ENCODE measurements at regions not wholly inside any gene's neighbourhood (a gene's known extent, or its start where the extent isn't known, plus 50 kb on each side); places are given as distances from the start of the nearest gene placed in this dataset.

DNA sequence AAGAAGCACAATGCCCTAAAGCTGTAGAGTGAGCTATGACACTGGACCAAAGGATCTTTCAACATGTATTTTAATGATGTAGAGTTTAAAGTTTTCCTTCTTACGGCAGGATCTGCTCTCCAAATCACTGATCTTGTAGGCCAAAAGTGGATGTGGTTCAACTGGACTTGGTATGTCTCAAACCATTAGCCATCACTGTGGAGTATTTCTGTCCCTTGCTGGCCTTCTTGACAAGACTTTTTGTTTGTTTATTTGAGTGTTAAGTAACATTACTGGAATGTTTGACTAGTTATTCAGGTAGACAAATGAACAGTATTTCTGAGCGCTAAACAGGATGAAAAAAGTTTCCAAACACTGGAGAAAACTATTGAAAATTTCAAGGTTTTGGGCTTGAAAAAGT is 472.7 kb upstream of the CFAP20DC start:
- H3K36me3 ChIP-seq (ENCODE audit: control insufficient read depth, insufficient read depth, low read length): no peaks in the 10 kb centered on the region
- H3K27ac ChIP-seq (ENCODE audit: low read length): no peak overlapping the region
- no peak for DNase-seq
- H3K27me3 ChIP-seq (ENCODE audit: control insufficient read depth, insufficient read depth, low read length): no peaks in the 10 kb centered on the region
- no peaks in the 10 kb centered on the region for H3K4me1 ChIP-seq (ENCODE audit: control insufficient read depth, insufficient read depth, low read length)
- no peak overlapping the region for H3K4me3 ChIP-seq (ENCODE audit: low read length)
- no peaks in the 10 kb centered on the region for H3K9me3 ChIP-seq (ENCODE audit: control insufficient read depth, low read depth, low read length)
- WGBS (ENCODE audit: insufficient coverage, low lambda C conversion rate): 100% methylated on average over 1 of the region's 2 CpGs

DNA sequence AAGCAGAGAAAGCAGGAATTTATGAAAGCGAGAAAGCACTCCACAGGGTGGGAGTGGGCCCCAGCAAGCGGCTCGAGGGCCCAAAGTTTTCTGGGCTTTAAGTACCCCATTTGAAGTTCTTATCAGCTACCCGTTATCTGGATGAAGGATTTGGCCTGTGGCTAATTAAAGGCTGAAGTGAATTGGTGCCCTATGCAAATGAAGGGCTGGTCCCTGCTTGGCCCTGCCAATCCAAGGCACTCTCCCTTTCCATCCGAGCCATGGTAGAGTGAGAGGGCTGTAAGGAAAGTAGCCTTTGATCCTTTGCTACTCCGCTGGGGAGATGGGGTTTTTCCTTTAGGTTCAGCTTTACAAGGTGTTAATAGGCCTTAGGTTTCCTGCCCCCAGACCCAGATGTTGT is 469.3 kb upstream of the CFAP20DC start:
- Histone ChIP-seq H3K4me1 (ENCODE audit: control insufficient read depth, insufficient read depth, low read length) (no peaks in the 10 kb centered on the region), H3K27me3 (ENCODE audit: control insufficient read depth, insufficient read depth, low read length) (no peaks in the 10 kb centered on the region), H3K4me3 (ENCODE audit: low read length) (no peak overlapping the region), H3K36me3 (ENCODE audit: control insufficient read depth, insufficient read depth, low read length) (no peaks in the 10 kb centered on the region), H3K27ac (ENCODE audit: low read length) (no peak overlapping the region), H3K9me3 (ENCODE audit: control insufficient read depth, low read depth, low read length) (no peaks in the 10 kb centered on the region)
- DNase-seq: no peak
- WGBS (ENCODE audit: insufficient coverage, low lambda C conversion rate): 83% methylated on average over 3 of the region's 6 CpGs

- no peaks in the 10 kb centered on the region for H3K27me3 ChIP-seq (ENCODE audit: control insufficient read depth, insufficient read depth, low read length)
- no peaks in the 10 kb centered on the region for H3K4me1 ChIP-seq (ENCODE audit: control insufficient read depth, insufficient read depth, low read length)
- DNase-seq: no peak
- H3K36me3 ChIP-seq (ENCODE audit: control insufficient read depth, insufficient read depth, low read length): no peaks in the 10 kb centered on the region
- H3K4me3 ChIP-seq (ENCODE audit: low read length): no peak overlapping the region
- 27% methylated on average over 2 of the region's 14 CpGs for WGBS (ENCODE audit: insufficient coverage, low lambda C conversion rate)
- H3K27ac ChIP-seq (ENCODE audit: low read length): no peak overlapping the region
- H3K9me3 ChIP-seq (ENCODE audit: control insufficient read depth, low read depth, low read length): no peaks in the 10 kb centered on the region
Observed at GRCh38 chr3:59518283-59519055, 468.6 kb upstream of the CFAP20DC start.

GRCh38 chr3:59517388-59517787 is 467.6 kb upstream of the CFAP20DC start:
- Histone ChIP-seq H3K4me1 (ENCODE audit: control insufficient read depth, insufficient read depth, low read length) (no peaks in the 10 kb centered on the region), H3K27ac (ENCODE audit: low read length) (no peak overlapping the region), H3K27me3 (ENCODE audit: control insufficient read depth, insufficient read depth, low read length) (peaks cover 1% of the 10 kb centered on the region), H3K36me3 (ENCODE audit: control insufficient read depth, insufficient read depth, low read length) (no peaks in the 10 kb centered on the region), H3K4me3 (ENCODE audit: low read length) (no peak overlapping the region), H3K9me3 (ENCODE audit: control insufficient read depth, low read depth, low read length) (no peaks in the 10 kb centered on the region)
- no peak for DNase-seq
- WGBS (ENCODE audit: insufficient coverage, low lambda C conversion rate): 100% methylated on average over 2 of the region's 4 CpGs

- Histone ChIP-seq H3K9me3 (ENCODE audit: control insufficient read depth, low read depth, low read length) (no peaks in the 10 kb centered on the region), H3K36me3 (ENCODE audit: control insufficient read depth, insufficient read depth, low read length) (no peaks in the 10 kb centered on the region), H3K27me3 (ENCODE audit: control insufficient read depth, insufficient read depth, low read length) (peaks cover 2% of the 10 kb centered on the region), H3K4me1 (ENCODE audit: control insufficient read depth, insufficient read depth, low read length) (no peaks in the 10 kb centered on the region), H3K27ac (ENCODE audit: low read length) (no peak overlapping the region), H3K4me3 (ENCODE audit: low read length) (no peak overlapping the region)
- DNase-seq: no peak
- 100% methylated on average over 2 of the region's 3 CpGs for WGBS (ENCODE audit: insufficient coverage, low lambda C conversion rate)
Observed at GRCh38 chr3:59515966-59516365, 466.1 kb upstream of the CFAP20DC start.

GRCh38 chr3:59514865-59515482 is 465.1 kb upstream of the CFAP20DC start:
- H3K4me1 ChIP-seq (ENCODE audit: control insufficient read depth, insufficient read depth, low read length): no peaks in the 10 kb centered on the region
- 100% methylated on average over 3 of the region's 7 CpGs for WGBS (ENCODE audit: insufficient coverage, low lambda C conversion rate)
- no peak overlapping the region for H3K27ac ChIP-seq (ENCODE audit: low read length)
- H3K27me3 ChIP-seq (ENCODE audit: control insufficient read depth, insufficient read depth, low read length): peaks cover 4% of the 10 kb centered on the region
- no peak overlapping the region for H3K4me3 ChIP-seq (ENCODE audit: low read length)
- no peaks in the 10 kb centered on the region for H3K36me3 ChIP-seq (ENCODE audit: control insufficient read depth, insufficient read depth, low read length)
- H3K9me3 ChIP-seq (ENCODE audit: control insufficient read depth, low read depth, low read length): no peaks in the 10 kb centered on the region
- DNase-seq: no peak

DNA sequence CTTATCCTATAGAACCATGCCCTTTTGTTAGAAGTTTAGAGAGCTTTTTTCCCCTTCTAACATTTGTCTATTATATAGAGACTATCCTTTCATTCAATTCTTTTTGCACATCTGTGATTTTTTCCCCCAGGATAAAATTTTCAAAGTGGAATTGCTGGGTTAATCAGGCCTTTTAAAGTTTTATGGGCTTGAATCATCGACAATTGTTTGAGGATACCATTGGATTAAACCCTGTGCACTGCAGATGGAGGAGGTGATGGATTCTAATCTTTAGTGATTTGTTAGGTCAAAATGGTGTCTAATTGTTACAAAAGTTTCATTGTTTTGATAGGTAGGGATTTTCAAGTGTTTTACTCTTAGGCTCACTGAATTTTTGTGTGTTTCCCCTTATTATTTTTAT is 463.7 kb upstream of the CFAP20DC start:
- no CpG with 5 or more reads among the region's 1 CpG for whole genome bisulfite sequencing (ENCODE audit: insufficient coverage, low lambda C conversion rate)
- H3K4me3 ChIP-seq (ENCODE audit: low read length): no peak overlapping the region
- no peak for DNase-seq
- H3K27me3 ChIP-seq (ENCODE audit: control insufficient read depth, insufficient read depth, low read length): peaks cover 4% of the 10 kb centered on the region
- no peaks in the 10 kb centered on the region for H3K36me3 ChIP-seq (ENCODE audit: control insufficient read depth, insufficient read depth, low read length)
- no peaks in the 10 kb centered on the region for H3K4me1 ChIP-seq (ENCODE audit: control insufficient read depth, insufficient read depth, low read length)
- H3K9me3 ChIP-seq (ENCODE audit: control insufficient read depth, low read depth, low read length): no peaks in the 10 kb centered on the region
- no peak overlapping the region for H3K27ac ChIP-seq (ENCODE audit: low read length)

DNA sequence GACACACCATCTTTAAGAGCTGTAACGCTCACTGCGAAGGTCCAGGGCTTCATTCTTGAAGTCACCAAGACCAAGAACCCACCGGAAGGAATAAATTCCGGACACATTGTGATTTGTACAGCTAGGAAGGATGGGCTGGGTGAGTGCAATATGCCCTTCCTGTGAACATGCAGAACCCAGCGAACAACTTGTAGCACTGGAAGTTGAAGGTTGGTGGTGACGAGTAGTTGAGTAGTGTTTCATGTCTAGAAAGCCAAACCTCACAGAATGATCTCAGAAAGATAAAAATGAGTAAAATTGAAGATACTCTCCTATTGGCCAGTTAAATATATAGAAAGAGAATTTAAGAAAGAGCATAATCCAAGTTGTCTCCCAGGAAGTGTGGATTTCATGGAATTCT is 462.2 kb upstream of the CFAP20DC start:
- Histone ChIP-seq H3K4me1 (ENCODE audit: control insufficient read depth, insufficient read depth, low read length) (no peaks in the 10 kb centered on the region), H3K36me3 (ENCODE audit: control insufficient read depth, insufficient read depth, low read length) (no peaks in the 10 kb centered on the region), H3K9me3 (ENCODE audit: control insufficient read depth, low read depth, low read length) (no peaks in the 10 kb centered on the region), H3K27me3 (ENCODE audit: control insufficient read depth, insufficient read depth, low read length) (peaks cover 4% of the 10 kb centered on the region), H3K27ac (ENCODE audit: low read length) (no peak overlapping the region), H3K4me3 (ENCODE audit: low read length) (no peak overlapping the region)
- no CpG with 5 or more reads among the region's 6 CpGs for WGBS (ENCODE audit: insufficient coverage, low lambda C conversion rate)
- DNase-seq: no peak

GRCh38 chr3:59510576-59510975 is 460.8 kb upstream of the CFAP20DC start:
- WGBS (ENCODE audit: insufficient coverage, low lambda C conversion rate): no CpG with 5 or more reads among the region's 4 CpGs
- Histone ChIP-seq H3K27ac (ENCODE audit: low read length) (no peak overlapping the region), H3K9me3 (ENCODE audit: control insufficient read depth, low read depth, low read length) (no peaks in the 10 kb centered on the region), H3K4me3 (ENCODE audit: low read length) (no peak overlapping the region), H3K36me3 (ENCODE audit: control insufficient read depth, insufficient read depth, low read length) (no peaks in the 10 kb centered on the region), H3K4me1 (ENCODE audit: control insufficient read depth, insufficient read depth, low read length) (no peaks in the 10 kb centered on the region), H3K27me3 (ENCODE audit: control insufficient read depth, insufficient read depth, low read length) (peaks cover 4% of the 10 kb centered on the region)
- DNase-seq: no peak

- H3K4me1 ChIP-seq (ENCODE audit: control insufficient read depth, insufficient read depth, low read length): no peaks in the 10 kb centered on the region
- no peaks in the 10 kb centered on the region for H3K36me3 ChIP-seq (ENCODE audit: control insufficient read depth, insufficient read depth, low read length)
- H3K4me3 ChIP-seq (ENCODE audit: low read length): no peak overlapping the region
- 69% methylated on average over 5 of the region's 10 CpGs for WGBS (ENCODE audit: insufficient coverage, low lambda C conversion rate)
- no peak for DNase-seq
- no peaks in the 10 kb centered on the region for H3K9me3 ChIP-seq (ENCODE audit: control insufficient read depth, low read depth, low read length)
- H3K27ac ChIP-seq (ENCODE audit: low read length): no peak overlapping the region
- H3K27me3 ChIP-seq (ENCODE audit: control insufficient read depth, insufficient read depth, low read length): peaks cover 4% of the 10 kb centered on the region
Observed at GRCh38 chr3:59508273-59508672, 458.4 kb upstream of the CFAP20DC start.

DNA sequence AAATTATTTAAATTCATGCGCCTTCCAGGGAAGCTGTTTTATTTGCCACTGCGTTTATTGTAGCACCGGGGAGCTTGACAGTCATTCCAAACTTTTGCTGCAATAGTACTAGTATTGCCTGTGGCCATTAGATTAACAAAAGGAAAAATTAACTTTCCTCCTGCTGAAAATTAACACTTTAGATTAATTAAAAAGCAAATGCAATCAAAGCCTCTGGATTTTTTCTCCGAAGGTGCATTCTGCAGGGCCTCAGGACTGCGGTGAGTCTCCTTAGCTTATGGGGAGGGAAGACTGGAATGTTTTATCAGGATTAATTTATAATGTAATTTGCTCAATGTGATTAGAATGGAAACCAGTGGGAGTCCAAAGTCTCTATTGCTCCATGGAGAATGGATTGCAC is 456.4 kb upstream of the CFAP20DC start:
- Histone ChIP-seq H3K9me3 (ENCODE audit: control insufficient read depth, low read depth, low read length) (no peaks in the 10 kb centered on the region), H3K4me1 (ENCODE audit: control insufficient read depth, insufficient read depth, low read length) (no peaks in the 10 kb centered on the region), H3K4me3 (ENCODE audit: low read length) (no peak overlapping the region), H3K27ac (ENCODE audit: low read length) (no peak overlapping the region), H3K36me3 (ENCODE audit: control insufficient read depth, insufficient read depth, low read length) (no peaks in the 10 kb centered on the region), H3K27me3 (ENCODE audit: control insufficient read depth, insufficient read depth, low read length) (peaks cover 2% of the 10 kb centered on the region)
- 83% methylated on average over 2 of the region's 5 CpGs for WGBS (ENCODE audit: insufficient coverage, low lambda C conversion rate)
- no peak for DNase-seq

All from large intestine (tissue), 3 donors.